Left lung (tissue), 4 donors: ENCODE measurements at regions not wholly inside any gene's neighbourhood (a gene's known extent, or its start where the extent isn't known, plus 50 kb on each side); places are given as distances from the start of the nearest gene placed in this dataset.

Experiments
- ATAC-seq: fragments of 200-7000 bp; cut with Tn5 transposase; one replicate; pipeline ENCODE4 v1.9.1; 2020; ENCODE audit warnings: moderate library complexity
- DNase-seq, 4 donors: peaks; one replicate each; pipeline ENCODE4 v3.0.0-alpha.2; 2013 to 2020
- H3K27ac ChIP-seq, 2 donors: fragments of 200-600 bp; sonication (generic) in 1 of 2; one replicate each; pipeline versions ENCODE4 v1.5.0 to v1.8.0; 2020 to 2021
- H3K27me3 ChIP-seq, 2 donors: fragments of 200-600 bp; sonication (generic) in 1 of 2; one replicate each; pipeline versions ENCODE4 v1.5.0 to v1.8.0; 2020 to 2021
- H3K36me3 ChIP-seq, 2 donors: fragments of 200-600 bp; sonication (generic) in 1 of 2; one replicate each; pipeline versions ENCODE4 v1.5.0 to v1.8.0; 2020 to 2021
- H3K4me1 ChIP-seq, 2 donors: fragments of 200-600 bp; one replicate each; pipeline ENCODE4 v1.8.0; 2021
- H3K4me3 ChIP-seq, 2 donors: fragments of 200-600 bp; sonication (generic) in 1 of 2; one replicate each; pipeline versions ENCODE4 v1.5.0 to v1.8.0; 2020 to 2021; ENCODE audit warnings: mild to moderate bottlenecking in 1 of 2
- H3K9me3 ChIP-seq, 2 donors: fragments of 200-600 bp; sonication (generic) in 1 of 2; one replicate each; pipeline versions ENCODE4 v1.5.0 to v1.8.0; 2020 to 2021
- intact Hi-C, 2 donors: fragments of 100-400 bp; cut with DNase I; formaldehyde crosslinking; loops; one replicate each; pipeline versions ENCODE4 v1.11.2 to v1.14.2; 2022
- TF ChIP-seq, protein P1 (sequence below), 2 donors: fragments of 200-600 bp; sonication (generic) in 1 of 2; IDR thresholded peaks; one replicate each; pipeline versions ENCODE4 v1.5.0 to v1.8.0; 2021; ENCODE audit warnings: antibody characterized with exemption in 2 of 2
- donor health status: DM: no; HTN: yes; CAD: no.
- donor health status: DM: no; HTN: no; CAD: no.

DNA sequence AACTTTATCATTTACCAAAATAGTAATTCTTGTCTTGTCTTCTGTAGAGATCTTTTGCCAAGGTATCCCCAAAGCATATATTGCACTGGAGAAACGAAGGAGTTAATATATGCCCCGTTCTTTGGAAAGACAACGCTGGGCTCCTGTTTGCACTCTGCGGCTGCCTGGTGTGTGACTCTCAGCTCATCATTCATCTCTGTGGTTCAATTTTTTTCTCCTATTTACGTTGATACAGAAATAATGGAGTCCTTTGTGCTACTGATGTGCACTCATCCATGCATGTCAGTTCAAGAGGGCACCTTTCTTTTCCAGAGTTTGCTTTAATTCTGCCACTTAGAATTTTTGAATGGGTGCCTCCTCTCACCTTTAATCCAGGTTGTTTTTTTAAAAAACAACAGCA is 655.5 kb downstream of the DCDC2C start:
- Histone ChIP-seq H3K36me3 (no peaks in the 10 kb centered on the region), H3K27me3 (no peaks in the 10 kb centered on the region), H3K27ac (no peak overlapping the region), H3K4me3 (no peak overlapping the region), H3K4me1 (no peaks in the 10 kb centered on the region), H3K9me3 (peaks cover 0 to 4% of the 10 kb centered on the region in 2 donors)
- DNase-seq (no peak), ATAC-seq (no peak)
- TF ChIP-seq, protein P1, sequence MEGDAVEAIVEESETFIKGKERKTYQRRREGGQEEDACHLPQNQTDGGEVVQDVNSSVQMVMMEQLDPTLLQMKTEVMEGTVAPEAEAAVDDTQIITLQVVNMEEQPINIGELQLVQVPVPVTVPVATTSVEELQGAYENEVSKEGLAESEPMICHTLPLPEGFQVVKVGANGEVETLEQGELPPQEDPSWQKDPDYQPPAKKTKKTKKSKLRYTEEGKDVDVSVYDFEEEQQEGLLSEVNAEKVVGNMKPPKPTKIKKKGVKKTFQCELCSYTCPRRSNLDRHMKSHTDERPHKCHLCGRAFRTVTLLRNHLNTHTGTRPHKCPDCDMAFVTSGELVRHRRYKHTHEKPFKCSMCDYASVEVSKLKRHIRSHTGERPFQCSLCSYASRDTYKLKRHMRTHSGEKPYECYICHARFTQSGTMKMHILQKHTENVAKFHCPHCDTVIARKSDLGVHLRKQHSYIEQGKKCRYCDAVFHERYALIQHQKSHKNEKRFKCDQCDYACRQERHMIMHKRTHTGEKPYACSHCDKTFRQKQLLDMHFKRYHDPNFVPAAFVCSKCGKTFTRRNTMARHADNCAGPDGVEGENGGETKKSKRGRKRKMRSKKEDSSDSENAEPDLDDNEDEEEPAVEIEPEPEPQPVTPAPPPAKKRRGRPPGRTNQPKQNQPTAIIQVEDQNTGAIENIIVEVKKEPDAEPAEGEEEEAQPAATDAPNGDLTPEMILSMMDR (IDR thresholded peaks at IDR 0.05) = no peak
- intact Hi-C loops = no loop called here

DNA sequence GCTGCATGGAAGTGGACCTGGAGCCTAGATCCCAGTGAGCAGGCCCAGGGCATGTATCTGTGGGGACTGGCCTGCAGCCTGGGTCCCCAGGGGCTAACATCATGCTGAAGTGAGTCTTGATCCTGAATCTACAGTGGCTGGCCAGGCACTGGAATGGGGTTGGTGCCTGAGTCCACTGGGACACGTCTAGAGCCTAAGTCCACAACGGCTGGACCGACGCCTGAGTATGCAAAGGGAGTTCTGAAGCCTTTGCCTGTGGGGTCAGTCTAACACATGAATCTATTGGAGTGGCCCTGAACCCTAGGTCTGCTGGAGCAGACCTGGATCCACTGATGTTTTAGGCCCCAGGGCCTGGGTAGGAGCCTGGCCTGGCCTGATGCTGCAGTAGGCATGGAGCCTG is 665.5 kb downstream of the DCDC2C start:
- TF ChIP-seq, protein P1 (IDR thresholded peaks at IDR 0.05) = no peak
- no peak overlapping the region for H3K27ac ChIP-seq
- no peak overlapping the region for H3K4me3 ChIP-seq
- H3K4me1 ChIP-seq = no peaks in the 10 kb centered on the region
- H3K9me3 ChIP-seq = peaks cover 0 to 39% of the 10 kb centered on the region in 2 donors
- no peaks in the 10 kb centered on the region for H3K36me3 ChIP-seq
- intact Hi-C loops = no loop called here
- no peaks in the 10 kb centered on the region for H3K27me3 ChIP-seq
- no peak for ATAC-seq
- DNase-seq = no peak

DNA sequence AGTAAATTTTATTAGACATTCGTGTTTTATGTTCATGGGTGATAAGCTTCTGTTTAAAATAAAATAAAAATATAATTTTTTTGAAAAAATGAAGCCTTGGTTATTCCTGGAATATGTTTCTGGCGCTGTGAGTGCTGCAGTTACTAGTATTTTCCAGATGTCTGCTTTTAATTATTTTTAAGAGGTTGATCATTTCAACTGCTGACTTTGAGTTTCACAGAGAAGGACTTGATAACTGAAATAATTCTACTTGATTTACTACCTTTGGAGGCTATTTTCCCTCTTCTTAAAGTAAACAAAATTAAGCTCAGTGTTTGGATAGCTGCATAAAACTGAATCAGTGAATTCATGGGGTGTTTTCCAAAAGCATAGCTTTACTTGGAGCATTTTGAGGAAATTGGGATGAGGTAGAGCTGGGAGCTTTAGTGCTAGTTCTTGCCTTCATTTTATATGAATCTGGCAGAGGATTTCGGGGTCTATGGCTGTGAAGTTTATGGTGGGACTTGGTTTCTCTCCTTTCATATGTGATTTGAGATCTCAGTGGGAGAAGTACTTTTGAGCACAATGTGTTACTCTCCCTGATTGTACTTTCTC is 666.5 kb downstream of the DCDC2C start:
- no peaks in the 10 kb centered on the region for H3K36me3 ChIP-seq
- ATAC-seq (no peak), DNase-seq (no peak)
- no peaks in the 10 kb centered on the region for H3K4me1 ChIP-seq
- TF ChIP-seq, protein P1 (IDR thresholded peaks at IDR 0.05) = no peak
- H3K27ac ChIP-seq = no peak overlapping the region
- H3K4me3 ChIP-seq = no peak overlapping the region
- intact Hi-C loops = no loop called here
- H3K27me3 ChIP-seq = no peaks in the 10 kb centered on the region
- peaks cover 0 to 39% of the 10 kb centered on the region in 2 donors for H3K9me3 ChIP-seq

- Histone ChIP-seq H3K36me3 (no peaks in the 10 kb centered on the region), H3K27ac (no peak overlapping the region), H3K9me3 (peaks cover 0 to 41% of the 10 kb centered on the region in 2 donors), H3K4me3 (no peak overlapping the region), H3K27me3 (no peaks in the 10 kb centered on the region), H3K4me1 (no peaks in the 10 kb centered on the region)
- no peak for DNase-seq
- TF ChIP-seq, protein P1 (IDR thresholded peaks at IDR 0.05) = no peak
- intact Hi-C loops = no loop called here
- no peak for ATAC-seq
Observed at GRCh38 chr2:4370422-4371090, 667.2 kb downstream of the DCDC2C start.

GRCh38 chr2:4381049-4381448 is 677.7 kb downstream of the DCDC2C start:
- no peak overlapping the region for H3K4me3 ChIP-seq
- TF ChIP-seq, protein P1 (IDR thresholded peaks at IDR 0.05) = no peak
- DNase-seq = no peak
- H3K27ac ChIP-seq = no peak overlapping the region
- no peaks in the 10 kb centered on the region for H3K4me1 ChIP-seq
- H3K27me3 ChIP-seq = no peaks in the 10 kb centered on the region
- ATAC-seq = no peak
- intact Hi-C loops = no loop called here
- no peaks in the 10 kb centered on the region for H3K36me3 ChIP-seq
- H3K9me3 ChIP-seq = peaks cover 0 to 2% of the 10 kb centered on the region in 2 donors
